WTC11 (cell line): ENCODE measurements at regions not wholly inside any gene's neighbourhood (a gene's known extent, or its start where the extent isn't known, plus 50 kb on each side); places are given as distances from the start of the nearest gene placed in this dataset.

Experiments
- ATAC-seq: fragments of 200-7000 bp; cut with Tn5 transposase; 2 replicates; pipeline ENCODE4 v1.10.0; 2021; ENCODE audit warnings: mild to moderate bottlenecking, moderate library complexity
- CTCF ChIA-PET: fragments of 300-600 bp; sonication (Branson Sonifier 250); formaldehyde crosslinking; loops from one replicate; lab custom pipeline; 2021; ENCODE audit warnings: antibody characterized with exemption; lab: Charles Lee
- POLR2A ChIA-PET: fragments of 350-600 bp; sonication (Branson Sonifier 250); formaldehyde crosslinking; loops from one replicate; lab custom pipeline; 2021; ENCODE audit warnings: antibody characterized with exemption; lab: Charles Lee
- DNase-seq: peaks from one replicate; pipeline ENCODE4 v3.0.0; 2021; ENCODE audit warnings: low spot score
- H3K27ac Mint-ChIP-seq: 2 replicates; pipeline ENCODE4 v1.8.0; 2021; ENCODE audit warnings: mixed read lengths
- H3K27me3 Mint-ChIP-seq: 2 replicates; pipeline ENCODE4 v1.8.0; 2021; ENCODE audit warnings: low read depth, mild to moderate bottlenecking, moderate library complexity, mixed read lengths
- H3K36me3 Mint-ChIP-seq: 2 replicates; pipeline ENCODE4 v1.8.0; 2021; ENCODE audit warnings: mixed read lengths
- H3K4me1 Mint-ChIP-seq: 2 replicates; pipeline ENCODE4 v1.8.0; 2022; ENCODE audit warnings: mixed read lengths
- H3K4me3 Mint-ChIP-seq: 2 replicates; pipeline ENCODE4 v1.8.0; 2021; ENCODE audit warnings: mild to moderate bottlenecking, moderate library complexity, mixed read lengths
- H3K9me3 Mint-ChIP-seq: 2 replicates; pipeline ENCODE4 v1.8.0; 2021; ENCODE audit warnings: mixed read lengths
- AR ChIP-seq: fragments of 250-450 bp; sonication (Bioruptor Pico); IDR thresholded peaks from 2 replicates; pipeline ENCODE4 v1.9.0; 2021; ENCODE audit warnings: mild to moderate bottlenecking
- ATF6 ChIP-seq: sonication (generic); formaldehyde crosslinking; IDR thresholded peaks from 2 replicates; pipeline ENCODE4 v1.8.1; 2023; ENCODE audit warnings: mild to moderate bottlenecking, missing genetic modification reagents
- CREM ChIP-seq: sonication (generic); formaldehyde crosslinking; IDR thresholded peaks from 2 replicates; pipeline ENCODE4 v1.8.1; 2022; ENCODE audit warnings: mild to moderate bottlenecking, missing genetic modification reagents, moderate library complexity
- E2F4 ChIP-seq: sonication (generic); formaldehyde crosslinking; IDR thresholded peaks from 2 replicates; pipeline ENCODE4 v1.8.1; 2022; ENCODE audit warnings: low read depth, mild to moderate bottlenecking, moderate library complexity, missing genetic modification reagents, borderline replicate concordance
- ERG ChIP-seq: fragments of 250-450 bp; sonication (Bioruptor Pico); IDR thresholded peaks from 2 replicates; pipeline ENCODE4 v1.8.0; 2021; ENCODE audit warnings: mild to moderate bottlenecking
- ESRRA ChIP-seq: sonication (generic); formaldehyde crosslinking; IDR thresholded peaks from 2 replicates; pipeline ENCODE4 v1.8.1; 2022; ENCODE audit warnings: mild to moderate bottlenecking, missing genetic modification reagents, borderline replicate concordance
- FOXK1 ChIP-seq: sonication (generic); formaldehyde crosslinking; IDR thresholded peaks from 2 replicates; pipeline ENCODE4 v1.8.0; 2022; ENCODE audit warnings: mild to moderate bottlenecking, moderate library complexity, missing genetic modification reagents
- RELA ChIP-seq: sonication (generic); formaldehyde crosslinking; IDR thresholded peaks from 2 replicates; pipeline ENCODE4 v1.8.1; 2022; ENCODE audit warnings: missing genetic modification reagents, mild to moderate bottlenecking, borderline replicate concordance
- TCF7 ChIP-seq: sonication (generic); formaldehyde crosslinking; IDR thresholded peaks from 2 replicates; pipeline ENCODE4 v1.8.0; 2022; ENCODE audit warnings: mild to moderate bottlenecking, low read depth, missing genetic modification reagents, moderate library complexity
- ZNF138 ChIP-seq: sonication (generic); formaldehyde crosslinking; conservative IDR thresholded peaks from 2 replicates; pipeline ENCODE4 v1.8.1; 2022; ENCODE audit warnings: mild to moderate bottlenecking, moderate library complexity, missing genetic modification reagents
- ZNF263 ChIP-seq: sonication (generic); formaldehyde crosslinking; IDR thresholded peaks from 2 replicates; pipeline ENCODE4 v1.8.1; 2022; ENCODE audit warnings: low read depth, mild to moderate bottlenecking, moderate library complexity, missing genetic modification reagents
- ZNF396 ChIP-seq: fragments of 250-450 bp; sonication (Bioruptor Pico); IDR thresholded peaks from 2 replicates; pipeline ENCODE4 v1.8.0; 2021; ENCODE audit warnings: mild to moderate bottlenecking, moderate library complexity, borderline replicate concordance
- ZNF416 ChIP-seq: fragments of 250-450 bp; sonication (Bioruptor Pico); IDR thresholded peaks from 2 replicates; pipeline ENCODE4 v1.9.0; 2021; ENCODE audit warnings: mild to moderate bottlenecking, inconsistent platforms
- TF ChIP-seq, protein P1 (sequence below): sonication (generic); formaldehyde crosslinking; IDR thresholded peaks from 2 replicates; pipeline ENCODE4 v1.8.1; 2023; ENCODE audit warnings: mild to moderate bottlenecking, missing genetic modification reagents, moderate library complexity
- TF ChIP-seq, protein P2 (sequence below): sonication (generic); formaldehyde crosslinking; IDR thresholded peaks from 2 replicates; pipeline ENCODE4 v1.8.1; 2023; ENCODE audit warnings: mild to moderate bottlenecking, missing genetic modification reagents
- TF ChIP-seq, protein P3 (sequence below): sonication (generic); formaldehyde crosslinking; IDR thresholded peaks from 2 replicates; pipeline ENCODE4 v1.8.0; 2022; ENCODE audit warnings: mild to moderate bottlenecking, missing genetic modification reagents
- TF ChIP-seq, protein P4 (sequence below): sonication (generic); formaldehyde crosslinking; IDR thresholded peaks from 2 replicates; pipeline ENCODE4 v1.8.0; 2022; ENCODE audit warnings: mild to moderate bottlenecking, missing genetic modification reagents

GRCh38 chr10:52542906-52543305 is 228.8 kb downstream of the DKK1 start (continued):
- TF ChIP-seq AR (CRISPR knock-in tag) (no peak), E2F4 (CRISPR knock-in tag) (no peak)

GRCh38 chr10:52551046-52551445 is 221.5 kb downstream of the MBL2 start:
- Mint-ChIP-seq H3K9me3 (no peaks in the 10 kb centered on the region; the same call in 1 of the 2 replicates), H3K27me3 (no peaks in the 10 kb centered on the region), H3K27ac (no peak overlapping the region), H3K4me1 (peaks cover 2% of the 10 kb centered on the region), H3K36me3 (no peaks in the 10 kb centered on the region), H3K4me3 (no peak overlapping the region)
- DNase-seq = no peak
- TF ChIP-seq ZNF263 = no peak
- TF ChIP-seq FOXK1 (CRISPR knock-in tag) = no peak
- TF ChIP-seq, protein P1, sequence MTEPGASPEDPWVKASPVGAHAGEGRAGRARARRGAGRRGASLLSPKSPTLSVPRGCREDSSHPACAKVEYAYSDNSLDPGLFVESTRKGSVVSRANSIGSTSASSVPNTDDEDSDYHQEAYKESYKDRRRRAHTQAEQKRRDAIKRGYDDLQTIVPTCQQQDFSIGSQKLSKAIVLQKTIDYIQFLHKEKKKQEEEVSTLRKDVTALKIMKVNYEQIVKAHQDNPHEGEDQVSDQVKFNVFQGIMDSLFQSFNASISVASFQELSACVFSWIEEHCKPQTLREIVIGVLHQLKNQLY (CRISPR knock-in tag) = no peak
- TF ChIP-seq, protein P2, sequence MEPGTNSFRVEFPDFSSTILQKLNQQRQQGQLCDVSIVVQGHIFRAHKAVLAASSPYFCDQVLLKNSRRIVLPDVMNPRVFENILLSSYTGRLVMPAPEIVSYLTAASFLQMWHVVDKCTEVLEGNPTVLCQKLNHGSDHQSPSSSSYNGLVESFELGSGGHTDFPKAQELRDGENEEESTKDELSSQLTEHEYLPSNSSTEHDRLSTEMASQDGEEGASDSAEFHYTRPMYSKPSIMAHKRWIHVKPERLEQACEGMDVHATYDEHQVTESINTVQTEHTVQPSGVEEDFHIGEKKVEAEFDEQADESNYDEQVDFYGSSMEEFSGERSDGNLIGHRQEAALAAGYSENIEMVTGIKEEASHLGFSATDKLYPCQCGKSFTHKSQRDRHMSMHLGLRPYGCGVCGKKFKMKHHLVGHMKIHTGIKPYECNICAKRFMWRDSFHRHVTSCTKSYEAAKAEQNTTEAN (CRISPR knock-in tag) = no peak
- no peak for TF ChIP-seq ZNF396 (CRISPR knock-in tag)
- TF ChIP-seq, protein P3, sequence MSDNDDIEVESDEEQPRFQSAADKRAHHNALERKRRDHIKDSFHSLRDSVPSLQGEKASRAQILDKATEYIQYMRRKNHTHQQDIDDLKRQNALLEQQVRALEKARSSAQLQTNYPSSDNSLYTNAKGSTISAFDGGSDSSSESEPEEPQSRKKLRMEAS (CRISPR knock-in tag) = no peak
- TF ChIP-seq TCF7 (CRISPR knock-in tag) = no peak
- TF ChIP-seq ZNF138 (CRISPR knock-in tag) = no peak
- no peak for TF ChIP-seq ZNF416 (CRISPR knock-in tag)
- no peak for TF ChIP-seq ESRRA (CRISPR knock-in tag)
- TF ChIP-seq CREM (CRISPR knock-in tag) = no peak
- TF ChIP-seq ATF6 (CRISPR knock-in tag) = no peak
- TF ChIP-seq RELA = no peak
- no peak for TF ChIP-seq ERG (CRISPR knock-in tag)
- TF ChIP-seq, protein P4, sequence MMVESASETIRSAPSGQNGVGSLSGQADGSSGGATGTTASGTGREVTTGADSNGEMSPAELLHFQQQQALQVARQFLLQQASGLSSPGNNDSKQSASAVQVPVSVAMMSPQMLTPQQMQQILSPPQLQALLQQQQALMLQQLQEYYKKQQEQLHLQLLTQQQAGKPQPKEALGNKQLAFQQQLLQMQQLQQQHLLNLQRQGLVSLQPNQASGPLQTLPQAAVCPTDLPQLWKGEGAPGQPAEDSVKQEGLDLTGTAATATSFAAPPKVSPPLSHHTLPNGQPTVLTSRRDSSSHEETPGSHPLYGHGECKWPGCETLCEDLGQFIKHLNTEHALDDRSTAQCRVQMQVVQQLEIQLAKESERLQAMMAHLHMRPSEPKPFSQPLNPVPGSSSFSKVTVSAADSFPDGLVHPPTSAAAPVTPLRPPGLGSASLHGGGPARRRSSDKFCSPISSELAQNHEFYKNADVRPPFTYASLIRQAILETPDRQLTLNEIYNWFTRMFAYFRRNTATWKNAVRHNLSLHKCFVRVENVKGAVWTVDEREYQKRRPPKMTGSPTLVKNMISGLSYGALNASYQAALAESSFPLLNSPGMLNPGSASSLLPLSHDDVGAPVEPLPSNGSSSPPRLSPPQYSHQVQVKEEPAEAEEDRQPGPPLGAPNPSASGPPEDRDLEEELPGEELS (CRISPR knock-in tag) = no peak
- no peak for ATAC-seq
- ChIA-PET POLR2A (no interaction called here), CTCF (no interaction called here)
